Tongue (tissue), 2 donors: ENCODE measurements at regions not wholly inside any gene's neighbourhood (a gene's known extent, or its start where the extent isn't known, plus 50 kb on each side); places are given as distances from the start of the nearest gene placed in this dataset. TPM values are rescaled to one million over a fixed set of nuclear protein-coding genes. Genes with fewer than 3 reads are reported as not detected.

ENCODE experiments used
- DNase-seq: peaks from one replicate; pipeline ENCODE4 v3.0.0-alpha.2; 2015
- small RNA-seq: library from RNA; depleted of rRNA; stranded (forward); fragments of <200 nt; gene quantifications from one replicate; pipeline ENCODE3, GENCODE V24; 2014; ENCODE audit warnings: low replicate concordance

DNA sequence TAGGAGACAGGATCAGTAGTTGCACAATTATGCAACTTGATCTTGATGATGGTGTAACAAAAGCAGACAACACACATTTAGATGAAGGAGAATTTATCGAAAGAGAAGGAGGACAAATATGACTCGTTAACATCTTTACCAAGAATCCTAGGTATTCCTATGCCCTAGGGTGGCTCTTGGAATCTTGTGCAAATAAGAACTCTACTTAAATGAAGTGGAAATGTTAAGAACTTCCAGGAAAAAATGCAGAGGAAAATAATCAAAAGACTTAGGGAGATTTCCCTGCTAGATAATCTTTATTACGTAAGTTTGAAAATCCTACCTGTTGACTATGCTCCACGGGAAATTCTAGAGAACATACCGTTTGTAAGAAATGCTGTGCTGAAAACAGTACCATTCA lies 485.4 kb downstream of the POM121L12 start:
- DNase-seq = no peak

DNA sequence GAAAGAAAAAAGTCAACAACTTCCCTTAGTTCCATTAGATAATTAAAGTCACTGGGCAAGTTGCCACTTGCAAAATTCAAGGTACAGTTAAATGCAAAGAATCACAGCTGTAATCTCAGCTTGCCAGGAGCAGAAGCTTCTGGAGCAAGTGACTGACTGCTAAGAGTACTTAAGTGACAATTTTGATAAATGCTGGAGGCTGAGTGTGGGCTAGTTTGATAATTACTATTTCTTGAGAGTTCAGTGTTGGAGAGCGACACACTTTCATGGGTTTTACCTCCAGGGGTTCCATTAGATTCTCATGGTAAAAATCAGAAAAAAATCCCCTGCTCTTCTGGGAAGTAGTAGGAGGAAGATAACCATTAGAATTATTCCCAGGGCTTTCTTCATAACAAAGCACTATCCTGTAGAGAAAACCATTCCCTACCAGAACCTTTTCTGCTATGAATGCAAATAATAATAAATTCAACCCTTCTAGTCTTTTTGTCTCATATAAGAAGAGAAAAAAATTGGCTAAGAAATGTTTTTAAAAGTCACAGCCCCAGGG lies 486.3 kb downstream of the POM121L12 start:
- no peak for DNase-seq

DNA sequence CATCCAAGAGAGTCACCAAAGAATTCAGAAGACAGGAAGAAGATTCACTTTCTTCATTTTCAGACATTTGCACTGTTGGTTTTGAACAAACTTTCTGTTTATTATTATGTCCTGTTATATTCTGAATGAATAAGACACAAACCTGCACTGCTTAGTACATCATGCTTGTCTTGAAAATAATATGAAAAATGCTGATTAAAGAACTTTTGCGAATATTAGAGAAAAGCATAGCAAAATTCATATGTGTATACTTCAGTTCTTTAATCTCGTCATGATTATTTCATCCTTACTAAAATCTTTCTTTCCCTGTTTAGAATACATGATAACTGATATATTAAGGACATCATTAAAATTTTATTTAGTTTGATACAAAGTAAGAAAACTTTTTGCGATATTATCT lies 504.1 kb downstream of the POM121L12 start:
- no peak for DNase-seq

- DNase-seq = peak; percentile 73
Observed at GRCh38 chr7:53541475-53541874, 506.0 kb downstream of the POM121L12 start.

- peak; percentile 15 for DNase-seq
Observed at GRCh38 chr7:53542157-53542556, 506.7 kb downstream of the POM121L12 start.

Small RNAs in the stretch of these regions (small RNA-seq; reads per million reads assigned to genes)
- gene RN7SKP218 = not detected
- gene RNU1-14P = not detected
